ENCODE measurements at regions not wholly inside any gene's neighbourhood (a gene's known extent, or its start where the extent isn't known, plus 50 kb on each side); places are given as distances from the start of the nearest gene placed in this dataset.

GRCh38 chr2:164287056-164287455, 334.2 kb downstream of the GRB14 start:
- Mint-ChIP-seq H3K4me1 (ENCODE audit: low read depth) (no peaks in the 10 kb centered on the region), H3K9me3 (ENCODE audit: insufficient read depth) (no peaks in the 10 kb centered on the region), H3K36me3 (ENCODE audit: low read depth) (no peaks in the 10 kb centered on the region), H3K27ac (no peak overlapping the region), H3K27me3 (ENCODE audit: low read depth) (no peaks in the 10 kb centered on the region), H3K4me3 (no peak overlapping the region)
- no peak for ATAC-seq
- ChIA-PET POLR2A (no interaction called here), CTCF (no interaction called here)
- no peak for DNase-seq

- POLR2A ChIA-PET = no interaction called here
- no peak for DNase-seq
- H3K4me1 Mint-ChIP-seq (ENCODE audit: low read depth) = no peaks in the 10 kb centered on the region
- ATAC-seq = no peak
- H3K4me3 Mint-ChIP-seq = no peak overlapping the region
- no peaks in the 10 kb centered on the region for H3K27me3 Mint-ChIP-seq (ENCODE audit: low read depth)
- no peaks in the 10 kb centered on the region for H3K9me3 Mint-ChIP-seq (ENCODE audit: insufficient read depth)
- no peak overlapping the region for H3K27ac Mint-ChIP-seq
- CTCF ChIA-PET = no interaction called here
- no peaks in the 10 kb centered on the region for H3K36me3 Mint-ChIP-seq (ENCODE audit: low read depth)
Measured at GRCh38 chr2:164285576-164285975, 335.7 kb downstream of the GRB14 start.

GRCh38 chr2:164281896-164282295, 339.4 kb downstream of the GRB14 start:
- no peak overlapping the region for H3K27ac Mint-ChIP-seq
- DNase-seq = no peak
- no peak for ATAC-seq
- no peaks in the 10 kb centered on the region for H3K27me3 Mint-ChIP-seq (ENCODE audit: low read depth)
- no peaks in the 10 kb centered on the region for H3K4me1 Mint-ChIP-seq (ENCODE audit: low read depth)
- ChIA-PET CTCF (no interaction called here), POLR2A (no interaction called here)
- no peaks in the 10 kb centered on the region for H3K36me3 Mint-ChIP-seq (ENCODE audit: low read depth)
- no peak overlapping the region for H3K4me3 Mint-ChIP-seq
- no peaks in the 10 kb centered on the region for H3K9me3 Mint-ChIP-seq (ENCODE audit: insufficient read depth)

GRCh38 chr2:164275659-164276058, 345.6 kb downstream of the GRB14 start:
- ATAC-seq = no peak
- Mint-ChIP-seq H3K27me3 (ENCODE audit: low read depth) (no peaks in the 10 kb centered on the region), H3K27ac (no peak overlapping the region), H3K4me3 (no peak overlapping the region), H3K36me3 (ENCODE audit: low read depth) (no peaks in the 10 kb centered on the region), H3K9me3 (ENCODE audit: insufficient read depth) (no peaks in the 10 kb centered on the region), H3K4me1 (ENCODE audit: low read depth) (no peaks in the 10 kb centered on the region)
- ChIA-PET POLR2A (no interaction called here), CTCF (no interaction called here)
- no peak for DNase-seq

- DNase-seq (no peak), ATAC-seq (no peak)
- Mint-ChIP-seq H3K27me3 (ENCODE audit: low read depth) (no peaks in the 10 kb centered on the region), H3K4me1 (ENCODE audit: low read depth) (no peaks in the 10 kb centered on the region), H3K36me3 (ENCODE audit: low read depth) (no peaks in the 10 kb centered on the region), H3K9me3 (ENCODE audit: insufficient read depth) (peaks cover 3% of the 10 kb centered on the region), H3K27ac (no peak overlapping the region), H3K4me3 (no peak overlapping the region)
- POLR2A ChIA-PET = no interaction called here
- CTCF ChIA-PET = no interaction called here
Measured at GRCh38 chr2:164260506-164260905, 360.8 kb downstream of the GRB14 start.

GRCh38 chr2:164257742-164258141, 363.5 kb downstream of the GRB14 start:
- CTCF ChIA-PET = no interaction called here
- ATAC-seq (no peak), DNase-seq (no peak)
- Mint-ChIP-seq H3K27ac (no peak overlapping the region), H3K27me3 (ENCODE audit: low read depth) (no peaks in the 10 kb centered on the region), H3K36me3 (ENCODE audit: low read depth) (no peaks in the 10 kb centered on the region), H3K4me3 (no peak overlapping the region), H3K9me3 (ENCODE audit: insufficient read depth) (peaks cover 3% of the 10 kb centered on the region), H3K4me1 (ENCODE audit: low read depth) (no peaks in the 10 kb centered on the region)
- POLR2A ChIA-PET = no interaction called here

GRCh38 chr2:164252568-164253287, 368.6 kb downstream of the GRB14 start:
- no peak overlapping the region for H3K27ac Mint-ChIP-seq
- ATAC-seq (no peak), DNase-seq (no peak)
- no peaks in the 10 kb centered on the region for H3K9me3 Mint-ChIP-seq (ENCODE audit: insufficient read depth)
- no peaks in the 10 kb centered on the region for H3K4me1 Mint-ChIP-seq (ENCODE audit: low read depth)
- H3K4me3 Mint-ChIP-seq = no peak overlapping the region
- H3K36me3 Mint-ChIP-seq (ENCODE audit: low read depth) = no peaks in the 10 kb centered on the region
- CTCF ChIA-PET = no interaction called here
- no peaks in the 10 kb centered on the region for H3K27me3 Mint-ChIP-seq (ENCODE audit: low read depth)
- POLR2A ChIA-PET = no interaction called here

- no peak overlapping the region for H3K4me3 Mint-ChIP-seq
- POLR2A ChIA-PET = no interaction called here
- DNase-seq (no peak), ATAC-seq (no peak)
- H3K9me3 Mint-ChIP-seq (ENCODE audit: insufficient read depth) = no peaks in the 10 kb centered on the region
- no peak overlapping the region for H3K27ac Mint-ChIP-seq
- no peaks in the 10 kb centered on the region for H3K36me3 Mint-ChIP-seq (ENCODE audit: low read depth)
- CTCF ChIA-PET = interaction anchor here (0.6 kb wide), 1 partner anchor 605 kb away, joined by 3 read pairs; no protein-coding TSS in a partner anchor
- H3K27me3 Mint-ChIP-seq (ENCODE audit: low read depth) = no peaks in the 10 kb centered on the region
- no peaks in the 10 kb centered on the region for H3K4me1 Mint-ChIP-seq (ENCODE audit: low read depth)
Measured at GRCh38 chr2:164243315-164243714, 378.0 kb downstream of the GRB14 start.

- no peak overlapping the region for H3K27ac Mint-ChIP-seq
- H3K4me1 Mint-ChIP-seq (ENCODE audit: low read depth) = no peaks in the 10 kb centered on the region
- DNase-seq (no peak), ATAC-seq (no peak)
- ChIA-PET CTCF (no interaction called here), POLR2A (no interaction called here)
- H3K4me3 Mint-ChIP-seq = no peak overlapping the region
- no peaks in the 10 kb centered on the region for H3K36me3 Mint-ChIP-seq (ENCODE audit: low read depth)
- no peaks in the 10 kb centered on the region for H3K9me3 Mint-ChIP-seq (ENCODE audit: insufficient read depth)
- H3K27me3 Mint-ChIP-seq (ENCODE audit: low read depth) = no peaks in the 10 kb centered on the region
Measured at GRCh38 chr2:164242409-164242808, 378.9 kb downstream of the GRB14 start.

- no peak overlapping the region for H3K4me3 Mint-ChIP-seq
- ChIA-PET CTCF (no interaction called here), POLR2A (no interaction called here)
- no peak for ATAC-seq
- DNase-seq = no peak
- H3K9me3 Mint-ChIP-seq (ENCODE audit: insufficient read depth) = peaks cover 6% of the 10 kb centered on the region
- no peaks in the 10 kb centered on the region for H3K27me3 Mint-ChIP-seq (ENCODE audit: low read depth)
- H3K27ac Mint-ChIP-seq = no peak overlapping the region
- H3K4me1 Mint-ChIP-seq (ENCODE audit: low read depth) = no peaks in the 10 kb centered on the region
- no peaks in the 10 kb centered on the region for H3K36me3 Mint-ChIP-seq (ENCODE audit: low read depth)
Measured at GRCh38 chr2:164234074-164234473, 387.2 kb downstream of the GRB14 start.

GRCh38 chr2:164224007-164224406, 397.3 kb downstream of the GRB14 start:
- no peak for ATAC-seq
- CTCF ChIA-PET = no interaction called here

GRCh38 chr2:164221473-164221872, 399.8 kb downstream of the GRB14 start:
- POLR2A ChIA-PET = no interaction called here
- Mint-ChIP-seq H3K27ac (no peak overlapping the region), H3K27me3 (ENCODE audit: low read depth) (no peaks in the 10 kb centered on the region), H3K9me3 (ENCODE audit: insufficient read depth) (no peaks in the 10 kb centered on the region), H3K4me3 (no peak overlapping the region), H3K4me1 (ENCODE audit: low read depth) (no peaks in the 10 kb centered on the region), H3K36me3 (ENCODE audit: low read depth) (no peaks in the 10 kb centered on the region)
- CTCF ChIA-PET = no interaction called here
- no peak for ATAC-seq
- no peak for DNase-seq

More at GRCh38 chr2:164224007-164224406, 397.3 kb downstream of the GRB14 start:
- H3K27me3 Mint-ChIP-seq (ENCODE audit: low read depth) = no peaks in the 10 kb centered on the region
- no peaks in the 10 kb centered on the region for H3K9me3 Mint-ChIP-seq (ENCODE audit: insufficient read depth)
- no peak overlapping the region for H3K27ac Mint-ChIP-seq
- no peak for DNase-seq
- POLR2A ChIA-PET = no interaction called here
- H3K4me3 Mint-ChIP-seq = no peak overlapping the region
- no peaks in the 10 kb centered on the region for H3K4me1 Mint-ChIP-seq (ENCODE audit: low read depth)
- H3K36me3 Mint-ChIP-seq (ENCODE audit: low read depth) = no peaks in the 10 kb centered on the region

- POLR2A ChIA-PET = no interaction called here
Measured at GRCh38 chr2:164220265-164220664, 401.0 kb downstream of the GRB14 start.

More at GRCh38 chr2:164220265-164220664, 401.0 kb downstream of the GRB14 start:
- no peaks in the 10 kb centered on the region for H3K36me3 Mint-ChIP-seq (ENCODE audit: low read depth)
- no peak overlapping the region for H3K27ac Mint-ChIP-seq
- no peaks in the 10 kb centered on the region for H3K27me3 Mint-ChIP-seq (ENCODE audit: low read depth)
- DNase-seq (no peak), ATAC-seq (no peak)
- CTCF ChIA-PET = no interaction called here
- no peaks in the 10 kb centered on the region for H3K4me1 Mint-ChIP-seq (ENCODE audit: low read depth)
- no peak overlapping the region for H3K4me3 Mint-ChIP-seq
- H3K9me3 Mint-ChIP-seq (ENCODE audit: insufficient read depth) = no peaks in the 10 kb centered on the region
